ENCODE measurements at regions not wholly inside any gene's neighbourhood (a gene's known extent, or its start where the extent isn't known, plus 50 kb on each side); places are given as distances from the start of the nearest gene placed in this dataset.

DNA sequence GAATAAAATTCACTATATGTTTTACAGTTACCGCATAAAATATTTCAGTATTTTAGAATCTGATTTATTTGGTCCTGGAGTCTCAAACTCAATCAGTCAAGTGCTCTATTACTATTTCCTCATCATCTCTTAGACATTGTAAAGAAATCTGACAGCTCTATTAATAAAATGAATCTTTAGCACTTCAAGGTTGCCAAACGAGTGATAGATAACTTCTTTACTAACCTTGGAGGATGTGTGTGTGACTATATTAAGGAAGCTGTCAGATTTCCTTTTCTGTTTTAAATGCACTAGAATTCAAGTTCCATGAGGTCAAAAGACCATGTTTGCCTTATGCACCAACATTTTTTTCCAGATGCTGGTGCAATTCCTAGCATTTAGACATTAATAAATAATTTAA lies 389.8 kb upstream of the AZI2 start:
- DNase-seq (ENCODE audit: low read depth, low spot score): no peak

GRCh38 chr3:28739647-28740046 lies 391.0 kb upstream of the AZI2 start:
- DNase-seq (ENCODE audit: low read depth, low spot score): no peak

- DNase-seq (ENCODE audit: low read depth, low spot score): no peak
Measured at GRCh38 chr3:28743271-28743670, 394.6 kb upstream of the AZI2 start.

GRCh38 chr3:28743831-28744230 lies 395.2 kb upstream of the AZI2 start:
- DNase-seq (ENCODE audit: low read depth, low spot score): no peak

- DNase-seq (ENCODE audit: low read depth, low spot score): no peak
Measured at GRCh38 chr3:28745436-28745835, 396.8 kb upstream of the AZI2 start.

GRCh38 chr3:28745916-28746617 lies 397.4 kb upstream of the AZI2 start:
- DNase-seq (ENCODE audit: low read depth, low spot score): no peak

DNA sequence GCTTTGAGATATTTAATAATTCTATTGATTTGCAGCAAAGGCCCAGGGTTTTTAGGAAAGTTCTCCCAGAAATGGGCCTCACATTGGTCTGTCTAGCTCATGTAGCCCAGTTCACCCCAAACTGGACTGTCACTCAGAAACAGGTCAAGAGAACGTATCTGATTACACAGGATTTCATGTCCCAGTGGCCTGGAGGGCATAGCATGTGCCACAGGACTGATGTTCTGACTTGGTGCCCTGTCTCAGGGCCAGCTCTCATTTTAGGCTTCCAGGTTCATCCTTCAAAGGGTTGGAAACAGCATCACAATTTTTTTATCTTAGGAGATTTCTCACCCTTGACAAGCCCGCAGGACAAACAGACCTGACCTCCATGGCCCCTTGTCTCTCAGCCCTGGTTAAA lies 398.4 kb upstream of the AZI2 start:
- no peak for DNase-seq (ENCODE audit: low read depth, low spot score)

DNA sequence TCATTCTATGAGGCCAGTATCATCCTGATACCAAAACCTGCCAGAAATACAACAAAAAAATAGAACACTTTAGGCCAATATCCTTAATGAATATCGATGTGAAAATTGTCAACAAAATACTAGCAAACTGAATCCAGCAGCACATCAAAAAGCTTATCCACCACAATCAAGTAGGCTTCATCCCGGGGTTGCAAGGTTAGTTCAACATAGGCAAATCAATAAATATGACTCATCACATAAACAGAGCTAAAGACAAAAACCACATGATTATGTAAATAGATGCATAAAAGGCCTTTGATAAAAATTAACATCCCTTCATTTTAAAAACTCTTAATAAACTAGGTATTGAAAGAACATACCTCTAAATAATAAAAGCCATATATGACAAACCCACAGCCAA lies 403.2 kb upstream of the AZI2 start:
- no peak for DNase-seq (ENCODE audit: low read depth, low spot score)

DNA sequence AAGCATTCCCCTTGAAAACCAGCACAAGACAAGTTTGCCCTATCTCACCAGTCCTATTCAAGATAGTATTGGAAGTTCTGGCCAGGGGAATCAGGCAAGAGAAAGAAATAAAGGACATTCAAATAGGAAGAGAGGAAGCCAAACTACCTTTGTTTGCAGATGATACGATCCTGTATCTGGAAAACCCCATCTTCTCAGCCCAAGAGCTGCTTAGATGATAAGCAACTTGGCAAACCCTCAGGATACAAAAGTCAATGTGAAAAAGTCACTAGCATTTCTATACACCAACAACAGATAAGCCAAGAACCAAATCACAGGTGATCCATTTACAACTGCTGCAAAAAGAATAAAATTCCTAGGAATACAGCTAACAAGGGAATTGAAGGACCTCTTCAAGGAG lies 403.7 kb upstream of the AZI2 start:
- DNase-seq (ENCODE audit: low read depth, low spot score): no peak

- no peak for DNase-seq (ENCODE audit: low read depth, low spot score)
Measured at GRCh38 chr3:28756056-28756455, 407.4 kb upstream of the AZI2 start.

GRCh38 chr3:28758115-28758514 lies 409.5 kb upstream of the AZI2 start:
- DNase-seq (ENCODE audit: low read depth, low spot score): no peak

GRCh38 chr3:28761375-28761774 lies 412.8 kb upstream of the AZI2 start:
- DNase-seq (ENCODE audit: low read depth, low spot score): no peak

GRCh38 chr3:28765194-28765593 lies 416.6 kb upstream of the AZI2 start:
- DNase-seq (ENCODE audit: low read depth, low spot score): no peak

DNA sequence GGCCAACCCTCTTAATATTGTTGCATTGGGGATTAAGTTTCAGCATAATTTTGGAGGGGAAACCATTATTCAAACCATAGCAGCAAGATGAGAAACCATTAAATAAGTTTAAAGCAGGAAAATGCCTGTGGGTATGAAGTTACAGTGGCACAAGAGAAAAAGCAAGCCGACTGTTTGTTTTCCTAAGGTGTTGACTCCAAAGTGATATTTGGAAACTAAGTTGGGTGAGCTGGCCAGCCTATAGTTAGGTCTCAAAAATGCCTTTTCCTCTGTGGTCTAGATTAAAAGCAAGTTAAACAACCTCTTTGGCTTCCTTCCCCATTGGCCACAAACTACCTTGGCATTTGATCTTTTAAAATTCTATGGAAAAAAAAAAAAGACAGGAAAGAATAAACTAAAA lies 419.8 kb upstream of the AZI2 start:
- DNase-seq (ENCODE audit: low read depth, low spot score): no peak

DNA sequence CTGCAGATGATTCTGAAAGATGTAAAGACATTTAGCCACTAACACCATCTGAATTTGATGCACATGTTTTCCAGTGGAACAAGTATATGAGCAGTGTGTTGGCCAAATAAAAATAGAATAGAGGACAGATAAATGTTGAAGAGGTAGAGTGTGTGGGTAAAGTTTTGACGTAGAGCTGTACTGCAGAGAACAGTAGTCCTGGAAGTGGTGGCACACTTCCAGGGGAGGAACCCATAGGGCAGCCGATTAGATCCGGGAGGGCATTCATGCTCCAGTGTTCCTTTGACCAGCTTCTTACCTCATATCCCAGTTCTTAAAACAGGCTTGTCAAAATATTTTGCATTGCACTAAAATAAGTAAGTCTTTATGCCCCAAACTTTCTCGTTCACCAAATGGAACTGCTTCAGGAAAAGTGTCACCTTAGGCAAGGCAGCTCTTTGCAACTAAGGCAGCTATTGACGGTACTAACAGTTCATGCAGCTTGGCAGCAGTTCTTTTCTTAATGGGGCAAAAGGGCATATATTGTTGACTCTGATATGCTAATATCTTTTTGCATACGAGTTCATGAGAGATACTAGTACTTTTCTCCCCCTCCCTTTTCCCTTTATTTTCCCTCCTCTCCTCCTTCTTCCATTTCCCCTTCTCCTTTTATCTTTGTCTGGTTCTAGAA lies 429.3 kb upstream of the AZI2 start:
- DNase-seq (ENCODE audit: low read depth, low spot score): no peak

DNA sequence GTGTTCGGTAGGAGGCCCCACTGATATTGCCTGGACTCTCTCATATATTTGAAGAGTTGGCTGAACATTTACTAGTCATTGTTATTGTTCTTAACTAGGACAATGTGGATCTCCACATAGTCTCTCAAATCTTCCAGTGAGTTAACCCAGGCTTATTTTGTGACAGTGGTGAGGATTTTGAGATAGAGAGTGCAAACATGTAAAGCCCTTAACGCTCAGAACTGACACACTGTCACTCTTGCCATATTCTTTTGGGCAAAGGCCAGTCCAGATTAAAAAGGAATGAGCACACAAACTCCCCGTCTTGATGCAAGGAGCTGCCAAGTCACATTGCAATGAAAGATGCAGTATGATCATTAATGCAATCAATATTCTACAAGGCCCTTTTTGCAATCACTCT lies 431.9 kb upstream of the AZI2 start:
- no peak for DNase-seq (ENCODE audit: low read depth, low spot score)

- DNase-seq (ENCODE audit: low read depth, low spot score): no peak
Measured at GRCh38 chr3:28781053-28781452, 432.4 kb upstream of the AZI2 start.

DNA sequence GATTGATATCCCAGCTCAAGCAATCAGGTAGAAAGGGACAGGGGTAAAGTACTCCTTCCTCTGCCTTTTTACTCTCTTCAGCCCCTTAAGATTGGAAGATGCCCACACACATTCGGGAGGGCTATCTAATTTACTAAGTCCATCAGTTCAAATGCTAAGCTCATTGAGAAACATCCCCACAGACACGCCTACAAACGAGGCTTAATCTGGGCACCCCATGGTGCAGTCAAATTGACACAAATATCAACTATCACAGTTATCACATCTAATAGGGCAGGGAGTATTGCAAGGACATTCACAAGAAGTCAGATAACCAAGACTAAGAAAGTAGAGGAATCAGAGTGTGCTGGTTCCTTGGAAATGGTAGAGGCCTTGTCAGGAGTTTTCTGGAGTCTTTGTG lies 437.8 kb upstream of the AZI2 start:
- no peak for DNase-seq (ENCODE audit: low read depth, low spot score)

GRCh38 chr3:28788571-28788970 lies 439.9 kb upstream of the AZI2 start:
- DNase-seq (ENCODE audit: low read depth, low spot score): no peak

- DNase-seq (ENCODE audit: low read depth, low spot score): no peak
Measured at GRCh38 chr3:28791713-28792255, 443.2 kb upstream of the AZI2 start.

DNA sequence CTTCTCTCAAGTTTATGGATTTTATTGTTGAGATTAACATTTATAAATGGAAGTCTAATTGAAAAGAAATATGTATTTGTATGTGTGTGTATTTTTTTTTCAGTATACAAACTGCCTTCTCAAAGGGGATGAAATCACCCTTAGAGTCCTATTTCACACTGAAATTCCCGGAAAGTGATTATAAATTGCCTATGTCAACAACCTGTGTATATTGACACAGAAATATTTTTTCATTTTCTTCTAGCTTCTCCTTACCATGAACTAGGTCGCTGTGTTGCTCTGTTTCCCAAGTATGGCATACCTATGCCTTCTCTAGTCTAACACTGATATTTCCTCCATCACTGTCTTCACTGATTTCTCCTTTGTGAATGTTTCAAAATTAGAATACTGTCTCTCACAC lies 444.0 kb upstream of the AZI2 start:
- no peak for DNase-seq (ENCODE audit: low read depth, low spot score)

DNA sequence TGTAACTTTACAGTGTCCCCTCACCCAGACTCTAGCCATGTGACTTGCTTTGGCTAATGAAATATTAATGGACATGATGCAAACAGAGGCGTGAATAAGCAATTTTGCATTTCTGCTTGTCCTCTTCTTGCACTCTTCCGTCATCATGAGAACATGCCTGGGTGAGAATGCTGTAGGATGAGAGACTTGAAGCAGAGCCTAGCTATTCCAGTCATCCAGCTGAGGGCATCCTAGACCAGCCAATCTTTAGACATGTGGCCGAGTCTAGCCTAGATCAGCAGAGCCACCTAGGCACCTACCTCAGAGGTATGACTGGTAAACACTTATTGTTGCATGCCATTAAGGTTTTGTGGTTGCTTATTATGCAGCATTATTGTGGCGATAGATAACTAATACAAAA lies 450.5 kb upstream of the AZI2 start:
- DNase-seq (ENCODE audit: low read depth, low spot score): no peak

GRCh38 chr3:28800203-28800602 lies 451.6 kb upstream of the AZI2 start:
- no peak for DNase-seq (ENCODE audit: low read depth, low spot score)

Measured in iPS DF 19.7 (cell line).